Gastrocnemius medialis (tissue), 4 donors: ENCODE measurements at regions not wholly inside any gene's neighbourhood (a gene's known extent, or its start where the extent isn't known, plus 50 kb on each side); places are given as distances from the start of the nearest gene placed in this dataset.
"Not testable (repeated sequence)": the region's sequence is repeated elsewhere in the genome, so short reads cannot be mapped to it uniquely, and the experiment has no call there.

Experiments used
- ATAC-seq, 2 donors: fragments of 150-250 bp; one replicate each; pipeline ENCODE4 v1.9.1; 2016
- DNase-seq, 2 donors: peaks; one replicate each; pipeline ENCODE4 v3.0.0-alpha.2; 2019
- H3K27ac ChIP-seq, 4 donors: fragments of 200-600 bp; sonication (generic); 1 replicate in 1 of 4; 2 replicates in 3 of 4; pipeline ENCODE4 v1.5.1; 2016 to 2018; ENCODE audit warnings: mild to moderate bottlenecking in 2 of 4, moderate library complexity in 1 of 4
- H3K27me3 ChIP-seq, 3 donors: fragments of 200-600 bp; sonication (generic) in 2 of 3; 1 replicate in 1 of 3; 2 replicates in 2 of 3; pipeline versions ENCODE4 v1.5.1 to v1.6.0; 2016 to 2019; ENCODE audit warnings: mild to moderate bottlenecking in 1 of 3, moderate library complexity in 1 of 3
- H3K36me3 ChIP-seq, 2 donors: fragments of 200-600 bp; sonication (generic) in 1 of 2; one replicate each; pipeline ENCODE4 v1.5.1; 2017 to 2018
- H3K4me1 ChIP-seq, 2 donors: fragments of 200-600 bp; sonication (generic) in 1 of 2; one replicate each; pipeline ENCODE4 v1.5.1; 2016 to 2017; ENCODE audit warnings: mild to moderate bottlenecking in 2 of 2
- H3K4me3 ChIP-seq, 4 donors: fragments of 200-600 bp; sonication (generic) in 3 of 4; 1 replicate in 1 of 4; 2 replicates in 3 of 4; pipeline ENCODE4 v1.5.1; 2016 to 2019; ENCODE audit warnings: mild to moderate bottlenecking in 2 of 4
- H3K9me3 ChIP-seq, 3 donors: fragments of 200-600 bp; sonication (generic) in 2 of 3; 1 replicate in 1 of 3; 2 replicates in 2 of 3; pipeline ENCODE4 v1.5.1; 2016 to 2019
- CTCF ChIP-seq, 5 experiments: fragments of 450-650 bp in 3 of 5; fragments of 200-600 bp in 2 of 5; sonication (generic) in 2 of 5; IDR thresholded peaks in 4 of 5; conservative IDR thresholded peaks in 1 of 5; 1 replicate in 4 of 5; 2 replicates in 1 of 5; pipeline ENCODE4 v1.5.1; 2016 to 2019; ENCODE audit warnings: antibody characterized with exemption in 5 of 5, mild to moderate bottlenecking in 3 of 5, moderate library complexity in 3 of 5
- POLR2A ChIP-seq, 2 donors: fragments of 450-650 bp; IDR thresholded peaks; one replicate each; pipeline ENCODE4 v1.6.1; 2017; ENCODE audit warnings: antibody characterized with exemption in 2 of 2, mild to moderate bottlenecking in 2 of 2, moderate library complexity in 2 of 2
- in situ Hi-C, 4 donors: fragments of 200-750 bp; cut with MboI; loops; one replicate each; pipeline versions ENCODE4 v1.15.0 to v1.8.0; 2017; ENCODE audit warnings: low sequenced_read_pairs in 4 of 4
- intact Hi-C: fragments of 100-400 bp; cut with DNase I; formaldehyde crosslinking; loops from one replicate; pipeline ENCODE4 v1.15.1; 2023; ENCODE audit warnings: low total_unique reads

GRCh38 chr4:1548827-1549637, 135.1 kb downstream of the FAM53A start:
- peak; percentile 40 to 70 for ATAC-seq
- H3K36me3 ChIP-seq, in situ Hi-C loops, H3K4me1 ChIP-seq, H3K9me3 ChIP-seq, intact Hi-C loops, DNase-seq: not testable (repeated sequence)
- H3K27ac ChIP-seq, result peak overlapping the region in 1 of 4 donors; percentile 3
- H3K27me3 ChIP-seq, result peaks cover 0 to 14% (median 12%) of the 10 kb centered on the region in 3 donors
- peak; percentile 67 to 95 (median 85) for TF ChIP-seq CTCF (IDR thresholded peaks at IDR 0.05 in 4 of 5, conservative IDR thresholded peaks at IDR 0.05 in 1 of 5)
- peak overlapping the region; percentile 22 to 55 (median 48) for H3K4me3 ChIP-seq

GRCh38 chr4:1547856-1548826, 136.0 kb downstream of the FAM53A start:
- H3K27me3 ChIP-seq, result peaks cover 0 to 14% (median 9%) of the 10 kb centered on the region in 3 donors
- DNase-seq (no peak), ATAC-seq (peak; percentile 63 to 74)
- peak overlapping the region; percentile 22 to 55 (median 48) for H3K4me3 ChIP-seq
- TF ChIP-seq POLR2A (IDR thresholded peaks at IDR 0.05) (no peak), CTCF (IDR thresholded peaks at IDR 0.05 in 4 of 5, conservative IDR thresholded peaks at IDR 0.05 in 1 of 5) (no peak)
- H3K27ac ChIP-seq, result peak overlapping the region in 3 of 4 donors; percentile 8 to 61 (median 50)
- H3K36me3 ChIP-seq, result no peaks in the 10 kb centered on the region
- peaks cover 0 to 5% of the 10 kb centered on the region in 2 donors for H3K4me1 ChIP-seq
- intact Hi-C loops (no loop called here), in situ Hi-C loops (no loop called here)
- H3K9me3 ChIP-seq, result no peaks in the 10 kb centered on the region

GRCh38 chr4:1547131-1547855, 136.8 kb downstream of the FAM53A start:
- H3K27ac ChIP-seq, result peak overlapping the region in 3 of 4 donors; percentile 8 to 61 (median 50)
- ATAC-seq (no peak), DNase-seq (no peak)
- TF ChIP-seq CTCF (IDR thresholded peaks at IDR 0.05 in 4 of 5, conservative IDR thresholded peaks at IDR 0.05 in 1 of 5) (no peak), POLR2A (IDR thresholded peaks at IDR 0.05) (no peak)
- intact Hi-C loops (no loop called here), in situ Hi-C loops (no loop called here)
- peaks cover 0 to 5% of the 10 kb centered on the region in 2 donors for H3K4me1 ChIP-seq
- peaks cover 0 to 9% (median 7%) of the 10 kb centered on the region in 3 donors for H3K27me3 ChIP-seq
- H3K4me3 ChIP-seq, result peak overlapping the region in 3 of 4 donors; percentile 9 to 48 (median 22)
- no peaks in the 10 kb centered on the region for H3K36me3 ChIP-seq
- no peaks in the 10 kb centered on the region for H3K9me3 ChIP-seq

GRCh38 chr4:1544861-1545281, 138.6 kb upstream of the NKX1-1 start:
- intact Hi-C loops (no loop called here), in situ Hi-C loops (no loop called here)
- H3K36me3 ChIP-seq, result no peaks in the 10 kb centered on the region
- H3K9me3 ChIP-seq, result no peaks in the 10 kb centered on the region
- H3K27me3 ChIP-seq, result peaks cover 0 to 4% (median 0%) of the 10 kb centered on the region in 3 donors
- H3K4me3 ChIP-seq, result peak overlapping the region in 1 of 4 donors; percentile 37
- H3K4me1 ChIP-seq, result peaks cover 0 to 5% of the 10 kb centered on the region in 2 donors
- H3K27ac ChIP-seq, result peak overlapping the region in 3 of 4 donors; percentile 38 to 58 (median 55)
- ATAC-seq, result no peak
- no peak for DNase-seq
- TF ChIP-seq POLR2A (IDR thresholded peaks at IDR 0.05), result no peak

- H3K4me1 ChIP-seq, DNase-seq, intact Hi-C loops, H3K9me3 ChIP-seq, ATAC-seq, H3K27me3 ChIP-seq, in situ Hi-C loops, H3K36me3 ChIP-seq: not testable (repeated sequence)
- H3K4me3 ChIP-seq, result peak overlapping the region in 1 of 4 donors; percentile 37
- H3K27ac ChIP-seq, result peak overlapping the region in 3 of 4 donors; percentile 38 to 58 (median 55)
Measured at GRCh38 chr4:1544435-1544834, 138.2 kb upstream of the NKX1-1 start.
